ENCODE measurements at regions not wholly inside any gene's neighbourhood (a gene's known extent, or its start where the extent isn't known, plus 50 kb on each side); places are given as distances from the start of the nearest gene placed in this dataset.

DNA sequence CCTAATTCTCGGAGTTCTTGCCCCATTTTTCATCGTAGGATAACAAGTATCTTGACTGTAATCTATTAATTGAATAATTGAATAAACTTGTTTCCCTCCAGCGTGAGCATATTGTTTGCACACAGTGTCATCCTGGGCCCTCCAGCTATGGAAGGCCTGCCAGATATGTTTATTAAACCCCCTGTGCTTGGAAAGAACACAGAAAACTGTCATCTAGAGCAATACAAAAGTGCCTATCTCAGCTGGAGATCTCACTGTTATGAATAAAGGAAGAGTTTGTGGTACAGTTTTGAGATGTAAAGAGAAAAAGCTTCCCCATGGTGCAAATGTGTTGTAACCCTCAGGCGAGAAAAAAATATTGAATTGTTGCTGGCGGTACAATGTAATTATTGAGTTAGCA is 405.9 kb downstream of the SOX2 start:
- DNase-seq (ENCODE audit: insufficient read length, low spot score): no peak
- no peak for FAIRE-seq
- TF ChIP-seq PAX5 (IDR thresholded peaks at IDR 0.05; ENCODE audit: insufficient read depth, low read length, severe bottlenecking) (no peak), SPI1 (IDR thresholded peaks at IDR 0.05; ENCODE audit: low read depth, low read length) (no peak), POLR2AphosphoS5 (IDR thresholded peaks at IDR 0.05; ENCODE audit: low read depth, low read length) (no peak), POLR2A (IDR thresholded peaks at IDR 0.05; ENCODE audit: low read depth, low read length) (no peak), TAF1 (IDR thresholded peaks at IDR 0.05; ENCODE audit: low read depth, low read length) (no peak), POU2F2 (IDR thresholded peaks at IDR 0.05; ENCODE audit: low read depth, low read length) (no peak)

DNA sequence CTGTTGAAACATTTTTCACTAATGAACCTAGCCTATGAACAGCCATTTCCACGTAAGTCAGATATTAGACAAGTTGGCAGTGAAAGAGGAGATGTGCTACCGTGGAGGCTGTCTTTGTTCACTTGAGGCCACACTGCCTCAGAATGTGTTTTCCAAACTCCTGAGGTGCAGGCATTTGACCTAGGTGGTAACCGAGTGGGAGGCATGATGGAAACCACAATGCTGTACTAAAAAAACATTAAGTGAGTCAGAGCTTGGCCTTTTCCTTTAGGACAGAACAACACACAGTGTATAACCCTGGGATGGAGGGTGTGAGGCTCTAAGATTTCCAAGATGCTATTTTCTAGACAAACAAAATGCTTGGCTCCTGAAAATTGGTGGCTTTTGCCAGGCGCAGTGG is 406.3 kb downstream of the SOX2 start:
- no peak for DNase-seq (ENCODE audit: insufficient read length, low spot score)
- FAIRE-seq: no peak
- TF ChIP-seq SPI1 (IDR thresholded peaks at IDR 0.05; ENCODE audit: low read depth, low read length): no peak
- no peak for TF ChIP-seq PAX5 (IDR thresholded peaks at IDR 0.05; ENCODE audit: insufficient read depth, low read length, severe bottlenecking)
- no peak for TF ChIP-seq TAF1 (IDR thresholded peaks at IDR 0.05; ENCODE audit: low read depth, low read length)
- no peak for TF ChIP-seq POLR2AphosphoS5 (IDR thresholded peaks at IDR 0.05; ENCODE audit: low read depth, low read length)
- no peak for TF ChIP-seq POLR2A (IDR thresholded peaks at IDR 0.05; ENCODE audit: low read depth, low read length)
- TF ChIP-seq POU2F2 (IDR thresholded peaks at IDR 0.05; ENCODE audit: low read depth, low read length): no peak

DNA sequence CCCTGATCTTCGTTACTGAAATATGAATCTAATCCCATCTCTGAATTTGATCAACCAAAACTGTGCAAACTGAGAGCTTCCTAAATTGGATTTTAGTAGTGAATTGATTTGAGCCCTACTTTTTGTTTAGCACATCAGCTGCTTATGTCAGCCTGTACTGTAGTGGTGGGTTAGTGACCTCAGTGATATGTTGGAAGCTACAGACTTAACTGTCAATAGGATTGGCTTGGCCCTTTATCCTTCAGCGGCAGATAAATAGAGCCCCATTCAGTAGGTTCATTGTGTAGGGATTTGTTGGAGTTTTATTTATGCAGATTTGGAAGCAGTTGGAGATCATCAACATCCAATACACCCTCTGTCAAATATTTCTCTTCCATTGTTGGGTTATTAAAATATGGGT is 409.7 kb downstream of the SOX2 start:
- TF ChIP-seq POLR2A (IDR thresholded peaks at IDR 0.05; ENCODE audit: low read depth, low read length) (no peak), SPI1 (IDR thresholded peaks at IDR 0.05; ENCODE audit: low read depth, low read length) (no peak), POU2F2 (IDR thresholded peaks at IDR 0.05; ENCODE audit: low read depth, low read length) (no peak), POLR2AphosphoS5 (IDR thresholded peaks at IDR 0.05; ENCODE audit: low read depth, low read length) (no peak), TAF1 (IDR thresholded peaks at IDR 0.05; ENCODE audit: low read depth, low read length) (no peak), PAX5 (IDR thresholded peaks at IDR 0.05; ENCODE audit: insufficient read depth, low read length, severe bottlenecking) (no peak)
- no peak for DNase-seq (ENCODE audit: insufficient read length, low spot score)
- FAIRE-seq: no peak

DNA sequence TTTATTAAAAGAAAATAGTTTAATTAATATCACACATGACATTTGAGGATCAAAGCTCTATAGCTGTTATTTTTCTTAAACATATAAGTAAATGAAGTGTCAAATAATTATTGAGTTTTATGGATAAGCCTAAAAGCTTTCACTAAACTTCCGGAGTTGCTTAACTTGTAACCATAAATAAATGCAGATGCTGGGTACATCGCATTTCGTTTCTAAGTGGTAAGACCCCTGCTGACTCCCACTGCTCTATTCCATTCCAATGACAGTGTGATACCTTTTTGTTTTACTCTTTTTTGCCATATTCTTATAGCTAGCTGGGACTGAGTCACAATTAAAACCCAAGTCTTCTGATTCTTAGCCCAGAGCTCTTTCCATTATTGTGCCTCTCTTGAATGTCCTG is 411.1 kb downstream of the SOX2 start:
- DNase-seq (ENCODE audit: insufficient read length, low spot score) (no peak), FAIRE-seq (no peak)
- TF ChIP-seq TAF1 (IDR thresholded peaks at IDR 0.05; ENCODE audit: low read depth, low read length) (no peak), POU2F2 (IDR thresholded peaks at IDR 0.05; ENCODE audit: low read depth, low read length) (no peak), PAX5 (IDR thresholded peaks at IDR 0.05; ENCODE audit: insufficient read depth, low read length, severe bottlenecking) (no peak), POLR2A (IDR thresholded peaks at IDR 0.05; ENCODE audit: low read depth, low read length) (no peak), SPI1 (IDR thresholded peaks at IDR 0.05; ENCODE audit: low read depth, low read length) (no peak), POLR2AphosphoS5 (IDR thresholded peaks at IDR 0.05; ENCODE audit: low read depth, low read length) (no peak)

GRCh38 chr3:182124187-182124586 is 412.5 kb downstream of the SOX2 start:
- DNase-seq (ENCODE audit: insufficient read length, low spot score): no peak
- TF ChIP-seq SPI1 (IDR thresholded peaks at IDR 0.05; ENCODE audit: low read depth, low read length) (no peak), POU2F2 (IDR thresholded peaks at IDR 0.05; ENCODE audit: low read depth, low read length) (no peak), TAF1 (IDR thresholded peaks at IDR 0.05; ENCODE audit: low read depth, low read length) (no peak), POLR2A (IDR thresholded peaks at IDR 0.05; ENCODE audit: low read depth, low read length) (no peak), PAX5 (IDR thresholded peaks at IDR 0.05; ENCODE audit: insufficient read depth, low read length, severe bottlenecking) (no peak), POLR2AphosphoS5 (IDR thresholded peaks at IDR 0.05; ENCODE audit: low read depth, low read length) (no peak)
- FAIRE-seq: no peak

DNA sequence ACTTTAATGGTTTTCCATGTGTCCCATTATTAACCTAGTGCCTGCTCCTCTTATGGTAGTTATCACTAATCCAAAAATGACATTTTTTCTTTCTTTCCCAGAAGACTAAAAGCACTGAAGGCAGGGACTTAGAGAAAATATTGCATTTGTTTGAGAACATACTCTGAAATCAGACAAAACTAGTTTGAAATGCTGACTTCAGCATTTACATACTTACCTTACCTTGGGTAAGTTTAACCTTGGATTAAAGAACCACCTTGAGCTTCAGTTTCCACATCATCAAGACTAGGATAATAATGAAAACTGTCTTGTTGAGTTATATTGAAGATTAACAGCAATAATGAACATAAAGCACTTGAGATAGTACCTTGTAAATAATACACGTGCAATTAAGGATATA is 413.0 kb downstream of the SOX2 start:
- DNase-seq (ENCODE audit: insufficient read length, low spot score): no peak
- TF ChIP-seq PAX5 (IDR thresholded peaks at IDR 0.05; ENCODE audit: insufficient read depth, low read length, severe bottlenecking): no peak
- TF ChIP-seq SPI1 (IDR thresholded peaks at IDR 0.05; ENCODE audit: low read depth, low read length): no peak
- TF ChIP-seq TAF1 (IDR thresholded peaks at IDR 0.05; ENCODE audit: low read depth, low read length): no peak
- TF ChIP-seq POU2F2 (IDR thresholded peaks at IDR 0.05; ENCODE audit: low read depth, low read length): no peak
- no peak for TF ChIP-seq POLR2A (IDR thresholded peaks at IDR 0.05; ENCODE audit: low read depth, low read length)
- TF ChIP-seq POLR2AphosphoS5 (IDR thresholded peaks at IDR 0.05; ENCODE audit: low read depth, low read length): no peak
- no peak for FAIRE-seq

- no peak for FAIRE-seq
- no peak for DNase-seq (ENCODE audit: insufficient read length, low spot score)
- no peak for TF ChIP-seq SPI1 (IDR thresholded peaks at IDR 0.05; ENCODE audit: low read depth, low read length)
- TF ChIP-seq PAX5 (IDR thresholded peaks at IDR 0.05; ENCODE audit: insufficient read depth, low read length, severe bottlenecking): no peak
- no peak for TF ChIP-seq POLR2A (IDR thresholded peaks at IDR 0.05; ENCODE audit: low read depth, low read length)
- no peak for TF ChIP-seq TAF1 (IDR thresholded peaks at IDR 0.05; ENCODE audit: low read depth, low read length)
Observed at GRCh38 chr3:182129740-182130139, 418.0 kb downstream of the SOX2 start.

- TF ChIP-seq PAX5 (IDR thresholded peaks at IDR 0.05; ENCODE audit: insufficient read depth, low read length, severe bottlenecking) (no peak), POLR2AphosphoS5 (IDR thresholded peaks at IDR 0.05; ENCODE audit: low read depth, low read length) (no peak), POU2F2 (IDR thresholded peaks at IDR 0.05; ENCODE audit: low read depth, low read length) (no peak), SPI1 (IDR thresholded peaks at IDR 0.05; ENCODE audit: low read depth, low read length) (no peak), TAF1 (IDR thresholded peaks at IDR 0.05; ENCODE audit: low read depth, low read length) (no peak), POLR2A (IDR thresholded peaks at IDR 0.05; ENCODE audit: low read depth, low read length) (no peak)
- no peak for DNase-seq (ENCODE audit: insufficient read length, low spot score)
Observed at GRCh38 chr3:182133752-182134151, 422.0 kb downstream of the SOX2 start.

GRCh38 chr3:182135056-182135455 is 423.3 kb downstream of the SOX2 start:
- DNase-seq (ENCODE audit: insufficient read length, low spot score) (no peak), FAIRE-seq (no peak)
- no peak for TF ChIP-seq POLR2A (IDR thresholded peaks at IDR 0.05; ENCODE audit: low read depth, low read length)
- TF ChIP-seq SPI1 (IDR thresholded peaks at IDR 0.05; ENCODE audit: low read depth, low read length): no peak
- no peak for TF ChIP-seq TAF1 (IDR thresholded peaks at IDR 0.05; ENCODE audit: low read depth, low read length)
- no peak for TF ChIP-seq POU2F2 (IDR thresholded peaks at IDR 0.05; ENCODE audit: low read depth, low read length)
- TF ChIP-seq PAX5 (IDR thresholded peaks at IDR 0.05; ENCODE audit: insufficient read depth, low read length, severe bottlenecking): no peak
- TF ChIP-seq POLR2AphosphoS5 (IDR thresholded peaks at IDR 0.05; ENCODE audit: low read depth, low read length): no peak

More at GRCh38 chr3:182133752-182134151, 422.0 kb downstream of the SOX2 start:
- no peak for FAIRE-seq
